ENCODE measurements at regions not wholly inside any gene's neighbourhood (a gene's known extent, or its start where the extent isn't known, plus 50 kb on each side); places are given as distances from the start of the nearest gene placed in this dataset.
A peak's percentile ranks its signal among the peaks of the same experiment; 100 is the strongest.
"Not testable (repeated sequence)": the region's sequence is repeated elsewhere in the genome, so short reads cannot be mapped to it uniquely, and the experiment has no call there.

DNA sequence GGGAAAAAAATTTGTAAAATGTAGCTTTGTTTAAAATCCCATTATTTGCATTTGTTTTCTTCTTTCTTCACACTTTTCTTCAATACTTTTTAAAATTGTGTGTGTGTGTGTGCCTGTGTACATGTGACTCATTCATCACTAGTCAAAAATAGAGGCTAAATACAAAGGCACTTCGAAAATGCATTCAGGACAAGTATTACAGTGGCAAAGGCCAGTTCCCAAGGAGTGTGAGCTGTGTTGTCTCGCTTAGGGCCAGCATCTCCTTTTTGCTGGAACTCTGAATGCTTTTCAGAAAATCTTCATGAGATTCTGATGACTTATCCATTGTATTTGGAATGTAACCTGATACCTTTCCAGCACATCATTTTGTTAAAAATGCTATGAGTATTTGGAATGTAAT, 288.5 kb upstream of the CNR1 start:
- no peak for DNase-seq (ENCODE audit: low spot score)

DNA sequence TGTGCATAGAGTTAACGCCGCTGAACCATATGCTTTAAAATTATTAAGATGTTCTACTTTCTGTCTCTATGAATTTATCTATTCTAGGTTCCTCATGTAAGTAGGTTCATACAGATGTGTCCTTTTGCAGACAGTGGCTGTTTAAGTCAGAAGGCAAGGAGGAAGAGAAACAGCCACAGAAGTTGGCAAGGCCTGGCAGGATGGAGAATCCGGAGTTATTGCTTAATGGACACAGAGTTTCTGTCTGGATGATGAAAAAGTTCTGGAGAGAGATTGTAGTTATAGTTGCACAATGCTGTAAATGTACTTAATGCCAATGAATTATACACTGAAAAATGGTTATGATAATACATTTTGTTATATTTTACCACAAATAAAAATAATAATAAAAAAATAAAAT, 283.6 kb upstream of the CNR1 start:
- DNase-seq (ENCODE audit: low spot score) = no peak

DNA sequence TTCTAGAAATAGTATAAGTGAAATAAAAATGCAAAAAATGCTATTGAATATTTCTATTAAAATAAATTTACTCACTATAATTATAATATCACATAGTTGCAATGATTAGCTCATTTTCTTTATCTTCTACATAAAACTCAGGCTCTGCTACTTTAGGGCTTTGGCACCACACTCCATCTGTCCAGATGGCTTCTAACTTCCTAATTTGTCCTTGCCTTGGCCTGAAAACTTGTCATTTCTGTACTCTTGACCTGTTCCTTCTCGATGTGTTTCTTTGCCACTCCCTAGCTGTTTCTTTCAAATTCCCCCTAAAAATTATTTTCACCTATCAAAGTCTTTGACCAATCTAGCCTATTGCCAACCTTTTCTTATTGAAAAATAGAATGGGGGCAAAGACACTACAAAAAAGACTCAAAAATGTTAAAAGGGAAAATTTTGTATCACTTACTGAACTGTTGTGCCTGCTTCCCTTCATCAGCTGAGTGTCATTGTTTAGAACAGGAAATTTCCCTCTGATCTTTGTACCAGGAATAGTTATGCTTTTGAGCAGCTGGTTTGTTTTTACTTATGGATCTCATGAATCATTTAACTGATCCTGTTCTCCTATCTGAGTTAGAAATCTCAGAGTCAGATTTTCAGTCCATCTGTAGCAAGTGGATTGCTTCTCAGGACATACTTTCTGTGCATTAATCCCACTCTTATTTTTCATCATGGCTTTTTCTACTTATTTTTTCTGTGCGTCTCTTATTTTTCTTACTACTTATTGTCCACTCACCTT, 279.2 kb upstream of the CNR1 start:
- DNase-seq (ENCODE audit: low spot score) = no peak

DNA sequence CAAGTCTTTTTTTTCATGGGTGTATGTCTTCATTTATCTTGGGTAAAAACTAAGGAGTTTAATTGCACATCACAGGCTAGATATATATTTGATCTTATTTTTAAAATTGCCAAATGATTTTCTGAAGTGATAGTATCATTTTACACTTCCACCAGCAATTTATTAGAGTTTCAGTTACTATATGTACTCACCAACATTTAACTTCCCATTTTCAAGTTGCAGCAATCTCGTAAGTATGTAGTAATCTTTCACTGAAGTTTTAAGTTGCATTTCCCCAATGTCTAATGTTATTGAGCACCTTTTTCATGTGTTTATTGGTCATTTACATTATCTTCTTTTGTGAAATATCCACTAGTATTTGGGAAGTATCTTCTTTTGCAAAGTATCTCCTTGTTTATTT, 277.4 kb upstream of the CNR1 start:
- no peak for DNase-seq (ENCODE audit: low spot score)

DNA sequence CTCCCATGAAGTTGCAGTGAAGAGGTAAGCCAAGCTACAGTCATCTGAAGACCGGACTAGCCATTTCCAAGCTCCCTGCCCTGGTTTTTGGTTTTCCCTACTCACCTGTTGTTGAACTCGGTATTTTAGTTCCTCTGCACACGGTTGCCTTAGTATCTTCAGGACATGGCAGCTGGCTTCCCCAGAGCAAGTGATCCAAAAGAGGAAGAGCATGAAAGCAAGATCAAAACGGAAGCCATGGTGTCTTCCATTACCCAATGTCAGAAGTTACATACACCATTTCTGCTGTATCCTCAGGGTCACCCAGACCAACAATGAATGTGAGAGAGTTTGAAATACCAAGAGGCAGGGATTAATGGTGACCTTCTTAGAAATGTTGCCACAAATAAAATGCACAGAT, 276.6 kb upstream of the CNR1 start:
- DNase-seq (ENCODE audit: low spot score) = no peak

DNA sequence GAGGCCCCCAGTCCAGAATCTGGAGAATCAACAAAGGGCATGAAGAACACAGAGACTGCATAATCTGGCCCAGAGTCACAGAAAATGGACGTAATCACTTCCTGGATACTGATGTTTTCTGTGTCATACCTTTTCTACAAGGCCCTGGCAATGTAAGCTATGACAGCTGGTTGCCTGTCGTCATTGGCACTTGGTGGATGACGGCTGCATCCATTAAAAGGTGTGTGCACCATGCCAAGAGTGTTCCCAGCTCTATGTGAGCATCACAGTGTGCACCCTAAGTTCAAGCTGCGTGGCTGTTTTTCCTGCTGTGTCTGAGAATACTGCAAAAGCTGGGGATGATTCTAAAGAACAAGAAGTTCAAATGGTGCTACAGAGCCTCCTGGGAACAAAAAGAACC, 275.2 kb upstream of the CNR1 start:
- no peak for DNase-seq (ENCODE audit: low spot score)

DNA sequence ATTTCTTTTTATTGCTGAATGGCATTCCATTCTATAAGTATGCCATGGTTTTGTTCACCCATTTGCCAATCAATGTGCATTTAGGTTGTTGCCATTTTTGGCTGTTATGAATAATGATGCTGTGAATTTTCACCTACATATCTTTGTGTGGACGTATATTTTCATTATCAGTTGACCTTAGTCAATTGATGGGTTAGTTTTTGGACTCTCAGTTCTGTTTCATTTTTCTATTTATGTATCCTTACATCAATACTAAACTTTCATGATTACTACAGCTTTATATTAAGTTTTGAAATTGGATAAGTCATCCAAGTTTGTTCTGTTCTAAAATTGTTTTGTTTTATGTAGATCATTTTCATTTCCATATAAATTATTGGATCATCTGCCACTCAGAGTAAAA, 261.9 kb upstream of the CNR1 start:
- no peak for DNase-seq (ENCODE audit: low spot score)

DNA sequence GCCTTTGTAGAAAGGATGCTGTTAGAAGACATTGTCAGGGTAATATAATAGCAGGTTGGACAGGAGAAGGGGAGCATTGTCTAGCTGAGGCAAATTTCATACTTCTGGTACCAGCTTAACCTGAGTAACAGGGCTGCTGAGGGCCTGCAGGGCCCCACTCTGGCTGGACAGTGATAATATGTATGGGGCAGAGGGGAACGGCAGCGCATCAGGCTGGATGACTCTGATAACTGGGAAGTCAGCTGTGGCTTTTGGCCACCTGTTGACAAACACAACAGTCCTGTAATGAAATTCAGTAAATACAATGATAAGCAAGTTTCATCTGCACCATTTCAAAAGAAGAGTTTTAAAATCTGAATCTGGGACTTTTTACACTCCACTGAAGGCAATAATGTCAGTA, 259.9 kb upstream of the CNR1 start:
- DNase-seq (ENCODE audit: low spot score) = no peak

DNA sequence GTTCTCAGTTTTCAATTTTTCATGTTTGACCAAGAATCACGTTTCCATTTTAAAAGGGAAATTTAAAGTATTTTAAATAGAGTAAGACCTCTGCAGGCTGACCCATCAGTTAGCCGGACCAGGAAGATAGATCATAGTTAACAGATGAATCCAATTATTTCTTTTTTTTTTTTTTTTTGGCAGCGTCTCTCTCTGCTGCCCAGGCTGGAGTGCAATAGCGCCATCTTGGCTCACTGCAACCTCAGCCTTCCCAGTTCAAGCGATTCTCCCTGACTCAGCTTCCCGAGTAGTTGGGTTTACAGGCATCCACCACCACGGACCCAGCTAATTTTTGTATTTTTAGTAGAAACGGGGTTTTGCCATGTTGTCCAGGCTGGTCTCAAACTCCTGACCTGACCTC, 256.7 kb upstream of the CNR1 start:
- DNase-seq (ENCODE audit: low spot score) = no peak

DNA sequence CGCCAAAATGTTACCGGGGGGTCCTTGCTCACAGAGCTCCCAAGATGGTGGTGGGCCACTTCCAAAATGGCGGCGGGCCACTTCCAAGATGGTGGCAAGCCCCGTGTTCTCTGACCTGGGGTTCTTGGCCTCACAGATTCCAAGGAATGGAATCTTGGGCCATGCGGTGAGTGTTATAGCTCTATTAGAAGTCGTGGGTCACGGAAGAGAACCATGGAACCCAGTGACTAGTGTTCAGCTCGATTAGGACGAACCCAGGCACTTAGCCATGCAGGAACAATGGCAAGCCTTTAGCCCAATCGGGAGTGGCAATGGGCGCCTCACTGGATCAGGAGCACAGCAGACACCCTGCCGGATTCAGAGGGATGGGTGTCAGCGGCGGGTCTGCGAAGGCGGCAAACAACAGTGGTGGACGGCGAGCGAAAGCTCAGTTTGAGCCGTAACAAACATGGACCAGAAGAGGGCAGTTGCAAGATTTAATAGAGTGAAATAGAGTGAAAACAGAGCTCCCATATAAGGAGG, 254.9 kb upstream of the CNR1 start:
- not testable (repeated sequence) for DNase-seq (ENCODE audit: low spot score)

DNA sequence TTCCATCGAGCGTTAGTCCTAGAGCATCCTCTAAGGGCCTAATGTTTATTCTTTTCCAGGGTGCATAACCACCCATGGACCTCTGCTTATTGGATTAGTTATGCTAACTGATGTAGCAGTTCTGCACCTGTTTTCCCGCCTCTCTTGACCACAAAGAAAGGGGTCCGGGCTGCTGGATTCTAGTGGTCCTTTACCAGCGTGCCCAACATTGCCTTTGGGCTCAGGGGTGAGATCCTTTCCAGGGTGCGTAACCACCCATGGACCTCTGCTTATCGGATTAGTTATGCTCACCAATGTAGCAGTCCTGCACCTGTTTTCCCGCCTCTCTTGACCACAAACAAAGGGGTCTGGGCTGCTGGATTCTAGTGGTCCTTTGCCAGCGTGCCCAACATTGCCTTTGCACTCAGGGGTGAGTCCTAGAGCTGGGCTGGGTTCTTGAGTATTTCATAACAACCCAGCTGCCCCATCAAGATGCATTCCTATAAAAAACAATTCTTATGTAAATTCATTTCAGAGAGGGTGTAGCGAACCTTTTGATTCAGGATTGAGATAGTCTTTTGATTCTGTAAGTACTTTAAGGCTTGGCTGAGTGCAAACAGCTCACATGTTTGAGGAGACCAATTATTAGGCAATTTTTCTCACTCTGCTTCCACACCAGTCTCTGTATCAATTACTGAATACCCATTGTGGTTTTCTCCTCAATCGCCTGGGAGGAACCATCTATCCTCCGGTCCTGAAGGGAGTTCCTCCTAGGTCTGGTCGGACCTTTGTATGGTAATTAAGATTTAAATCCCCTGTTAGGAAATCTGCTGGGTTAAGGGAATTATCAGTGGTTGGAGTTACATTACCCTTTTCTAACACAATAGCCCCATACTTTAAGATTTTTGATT, 253.0 kb upstream of the CNR1 start:
- not testable (repeated sequence) for DNase-seq (ENCODE audit: low spot score)

DNA sequence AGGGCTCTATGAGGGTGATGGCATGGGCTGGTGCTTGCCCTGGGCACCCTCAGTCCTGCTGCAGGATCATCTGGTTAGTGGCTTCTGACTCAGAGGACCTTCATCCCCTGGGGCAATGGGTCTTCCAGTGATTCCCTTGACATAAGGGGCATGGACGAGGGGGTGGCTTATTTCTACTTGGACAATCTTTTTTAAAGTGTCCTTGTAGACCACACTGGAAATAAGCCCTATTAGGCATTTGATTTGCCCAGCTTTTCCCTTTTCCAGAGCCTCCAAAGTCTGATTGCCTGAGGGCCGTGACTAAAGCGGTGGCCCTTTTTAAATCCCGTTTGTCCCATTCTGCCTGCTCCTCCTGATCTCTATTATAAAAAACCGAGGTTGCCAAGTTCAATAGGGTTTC, 251.2 kb upstream of the CNR1 start:
- DNase-seq (ENCODE audit: low spot score) = not testable (repeated sequence)

DNA sequence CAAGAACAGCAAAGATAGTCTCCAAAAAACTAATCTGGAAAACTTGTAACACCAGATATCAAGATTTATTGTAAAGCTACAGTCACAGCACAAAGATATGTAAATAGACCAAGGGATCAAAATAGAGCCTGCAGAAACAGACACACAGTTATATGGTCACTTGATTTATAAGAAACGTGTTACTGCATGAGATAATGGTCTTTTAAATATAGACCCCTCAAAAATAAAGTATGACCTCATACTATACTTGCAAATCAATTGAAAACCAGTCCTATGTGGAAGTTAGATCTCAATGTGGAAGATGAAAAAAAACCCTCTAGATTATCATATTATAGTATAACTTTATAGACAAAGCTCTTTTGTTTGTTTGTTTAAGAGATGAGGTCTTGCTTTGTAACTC, 247.3 kb upstream of the CNR1 start:
- DNase-seq (ENCODE audit: low spot score) = no peak

DNA sequence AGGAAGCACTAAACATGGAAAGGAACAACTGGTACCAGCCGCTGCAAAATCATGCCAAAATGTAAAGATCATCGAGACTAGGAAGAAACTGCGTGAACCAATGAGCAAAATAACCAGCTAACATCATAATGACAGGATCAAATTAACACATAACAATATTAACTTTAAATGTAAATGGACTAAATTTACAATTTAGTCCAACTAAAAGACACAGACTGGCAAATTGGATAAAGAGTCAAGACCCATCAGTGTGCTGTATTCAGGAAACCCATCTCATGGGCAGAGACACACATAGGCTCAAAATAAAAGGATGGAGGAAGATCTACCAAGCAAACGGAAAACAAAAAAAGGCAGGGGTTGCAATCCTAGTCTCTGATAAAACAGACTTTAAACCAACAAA, 242.2 kb upstream of the CNR1 start:
- not testable (repeated sequence) for DNase-seq (ENCODE audit: low spot score)

DNA sequence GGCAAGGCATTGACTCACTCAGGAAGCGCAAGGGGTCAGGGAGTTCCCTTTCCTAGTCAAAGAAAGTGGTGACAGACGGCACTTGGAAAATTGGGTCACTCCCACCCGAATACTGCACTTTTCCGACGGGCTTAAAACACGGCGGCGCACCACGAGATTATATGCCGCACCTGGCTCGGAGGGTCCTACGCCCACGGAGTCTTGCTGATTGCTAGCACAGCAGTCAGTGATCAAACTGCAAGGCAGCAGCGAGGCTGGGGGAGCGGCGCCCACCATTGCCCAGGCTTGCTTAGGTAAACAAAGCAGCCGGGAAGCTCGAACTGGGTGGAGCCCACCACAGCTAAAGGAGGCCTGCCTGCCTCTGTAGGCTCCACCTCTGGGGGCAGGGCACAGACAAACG, 240.5 kb upstream of the CNR1 start:
- DNase-seq (ENCODE audit: low spot score) = not testable (repeated sequence)

DNA sequence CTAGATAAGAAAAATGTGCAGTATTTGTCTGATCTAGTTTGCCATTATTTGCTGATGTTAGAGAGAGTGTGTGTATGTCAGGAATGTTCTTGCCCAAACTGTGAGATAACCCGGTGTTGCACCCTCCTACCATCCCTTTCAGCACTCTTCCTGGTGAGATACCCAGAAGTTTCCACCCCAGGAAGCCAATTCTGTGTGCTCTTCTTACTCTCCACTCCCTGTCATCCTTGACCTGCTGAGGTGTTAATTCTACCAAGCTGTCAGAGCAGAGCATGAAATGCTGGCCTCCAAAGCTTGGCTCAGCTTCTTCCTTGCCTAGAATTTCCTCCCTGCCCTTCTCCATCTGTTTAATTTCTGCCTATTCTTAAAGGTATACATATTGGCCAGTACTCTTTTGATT, 237.3 kb upstream of the CNR1 start:
- no peak for DNase-seq (ENCODE audit: low spot score)

DNA sequence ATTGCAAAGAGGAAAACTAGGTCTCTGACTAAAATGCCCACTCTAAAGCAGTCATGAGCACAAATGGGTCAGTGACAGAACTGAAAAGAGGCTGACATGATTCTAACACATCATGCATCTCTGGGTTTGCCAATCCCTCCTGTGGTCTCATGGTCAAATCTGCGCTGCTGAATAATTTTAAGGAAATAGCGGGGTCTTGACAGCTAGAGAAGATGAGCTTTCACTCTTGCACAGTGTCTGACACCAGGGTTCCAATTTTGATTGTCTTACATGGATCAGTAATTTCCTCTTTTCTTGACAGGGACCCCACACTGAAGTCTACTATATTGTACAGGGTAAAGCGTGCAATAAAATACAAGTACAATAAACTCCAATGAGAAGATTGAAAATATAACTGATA, 236.8 kb upstream of the CNR1 start:
- no peak for DNase-seq (ENCODE audit: low spot score)

DNA sequence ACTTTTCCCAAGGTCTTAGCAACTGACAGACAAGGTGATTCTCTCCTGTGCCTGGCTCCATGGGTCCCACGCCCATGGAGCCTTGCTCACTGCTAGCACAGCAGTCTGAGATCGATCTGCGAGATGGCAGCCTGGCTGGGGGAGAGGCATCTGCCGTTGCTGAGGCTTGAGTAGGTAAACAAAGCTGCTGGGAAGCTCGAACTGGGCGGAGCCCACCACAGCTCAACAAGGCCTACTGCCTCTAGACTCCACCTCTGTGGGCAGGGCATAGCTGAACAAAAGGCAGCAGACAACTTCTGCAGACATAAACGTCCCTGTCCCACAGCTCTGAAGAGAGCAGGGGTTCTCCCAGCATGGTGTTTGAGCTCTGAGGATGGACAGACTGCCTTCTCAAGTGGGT, 224.9 kb upstream of the CNR1 start:
- not testable (repeated sequence) for DNase-seq (ENCODE audit: low spot score)

DNA sequence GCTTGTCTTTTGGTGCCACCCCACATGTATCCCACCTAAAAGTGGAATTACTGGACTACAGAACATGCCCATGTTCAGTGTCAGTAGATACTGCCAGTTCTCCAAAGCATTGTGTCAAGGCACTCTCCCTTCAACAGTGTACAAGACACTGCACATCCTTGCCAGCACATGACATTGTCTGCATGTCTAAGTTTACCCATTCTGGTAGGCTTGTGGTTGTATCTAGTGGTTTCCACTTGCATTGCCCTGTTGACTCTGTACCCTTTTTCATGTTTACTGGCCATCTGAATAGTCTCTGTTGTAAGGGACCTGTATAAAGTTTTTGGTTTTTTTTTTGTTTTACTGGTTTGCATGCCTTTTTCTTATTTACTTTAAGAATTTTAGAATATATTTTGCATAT, 222.4 kb upstream of the CNR1 start:
- DNase-seq (ENCODE audit: low spot score) = no peak

DNA sequence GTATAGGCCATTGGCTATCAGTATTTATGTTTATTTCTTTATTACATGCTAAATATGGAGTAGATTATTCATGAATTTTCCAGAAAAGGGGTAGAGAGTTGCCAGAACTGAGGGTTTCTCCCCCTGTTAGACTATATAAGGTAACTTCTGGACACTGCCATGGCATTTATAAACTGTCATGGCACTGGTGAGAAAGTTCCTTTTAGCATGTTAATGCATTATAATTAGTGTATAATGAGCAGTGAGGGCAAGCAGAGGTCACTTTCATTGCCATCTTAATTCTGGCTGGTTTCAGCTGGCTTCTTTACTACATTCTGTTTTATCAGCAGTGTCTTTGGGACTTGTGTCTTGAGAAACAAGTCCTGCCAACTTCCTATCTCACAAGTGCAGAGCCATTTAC, 220.0 kb upstream of the CNR1 start:
- DNase-seq (ENCODE audit: low spot score) = no peak

DNA sequence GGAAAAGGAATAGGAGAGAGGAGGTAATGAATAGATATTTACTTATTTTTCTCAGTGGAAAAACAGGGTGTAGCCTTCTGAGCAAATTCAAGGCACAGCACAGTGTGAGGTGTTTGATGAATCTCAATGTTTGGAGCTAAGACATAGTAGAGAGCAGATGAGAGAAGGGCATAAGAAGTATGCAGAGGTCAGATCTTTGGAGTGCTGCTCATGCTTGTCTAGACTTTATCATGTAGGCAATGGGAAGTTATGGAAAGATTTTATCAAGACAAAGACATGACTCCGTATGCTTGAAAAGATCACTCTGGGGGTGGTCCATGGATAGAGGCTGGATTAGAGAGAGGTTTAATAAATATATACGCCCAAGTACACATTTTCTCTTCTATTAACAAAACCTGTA, 217.0 kb upstream of the CNR1 start:
- no peak for DNase-seq (ENCODE audit: low spot score)

DNA sequence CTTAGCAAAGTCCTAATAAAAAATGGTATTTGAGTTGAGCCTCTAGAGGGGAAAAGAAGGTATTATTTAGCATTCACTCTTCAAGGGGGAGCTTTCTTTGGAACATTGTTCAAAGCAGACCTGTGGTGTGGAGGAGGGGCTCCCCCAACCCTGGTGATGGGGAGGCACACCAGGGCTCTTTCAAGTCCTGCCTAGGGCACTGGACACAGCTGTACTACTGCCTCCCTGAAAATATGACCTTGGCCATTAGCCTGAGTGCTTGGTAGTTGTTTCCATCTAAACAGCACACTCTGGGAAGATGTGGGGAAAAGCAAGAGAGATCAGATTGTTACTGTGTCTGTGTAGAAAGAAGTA, 215.1 kb upstream of the CNR1 start:
- DNase-seq (ENCODE audit: low spot score) = no peak

DNA sequence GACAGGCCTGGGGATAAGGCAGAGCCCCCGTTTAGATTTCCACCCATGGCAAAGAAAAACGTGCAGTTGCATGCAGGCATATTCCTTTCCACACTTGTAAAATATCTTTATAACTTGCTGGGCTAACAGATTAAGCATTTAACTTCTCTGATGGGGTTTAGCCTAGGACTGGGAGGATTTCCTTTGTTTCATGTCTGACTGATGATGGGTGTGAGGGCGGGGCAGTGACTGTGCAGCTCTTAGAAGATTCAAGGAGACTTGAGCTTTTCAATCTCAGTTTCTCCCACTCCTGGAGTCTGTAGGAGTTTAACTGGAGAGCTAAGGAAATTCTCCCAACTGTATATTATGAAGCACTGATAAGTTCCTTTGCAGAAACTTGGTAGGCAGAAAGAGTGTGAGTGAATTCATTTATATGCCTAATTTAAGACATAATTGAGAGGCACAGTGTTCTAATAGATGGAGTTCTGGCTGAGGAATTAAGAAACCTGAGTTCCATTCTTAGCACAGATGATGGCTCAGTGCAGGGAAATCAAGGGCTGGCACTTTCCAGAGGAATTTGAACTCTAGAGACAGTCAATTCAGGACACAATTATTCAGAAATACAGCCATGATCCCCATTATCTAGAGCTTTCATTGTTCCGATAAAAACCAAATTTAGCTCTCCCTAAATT, 214.6 kb upstream of the CNR1 start:
- peak; percentile 31 for DNase-seq (ENCODE audit: low spot score)
